Lower lobe of right lung (tissue), 2 donors: ENCODE measurements at regions not wholly inside any gene's neighbourhood (a gene's known extent, or its start where the extent isn't known, plus 50 kb on each side); places are given as distances from the start of the nearest gene placed in this dataset.
"Not testable (repeated sequence)": the region's sequence is repeated elsewhere in the genome, so short reads cannot be mapped to it uniquely, and the experiment has no call there.

Experiments used
- ATAC-seq, 2 donors: fragments of 200-7000 bp; cut with Tn5 transposase; one replicate each; pipeline ENCODE4 v1.9.1; 2020 to 2022; ENCODE audit warnings: mild to moderate bottlenecking in 2 of 2, moderate library complexity in 2 of 2
- DNase-seq: peaks from one replicate; pipeline ENCODE4 v3.0.0-alpha.2; 2020
- H3K27ac ChIP-seq: fragments of 200-600 bp; one replicate; pipeline ENCODE4 v1.8.0; 2022
- H3K27me3 ChIP-seq: fragments of 200-600 bp; one replicate; pipeline ENCODE4 v1.8.0; 2022; ENCODE audit warnings: low read depth
- H3K36me3 ChIP-seq: fragments of 200-600 bp; one replicate; pipeline ENCODE4 v1.8.0; 2022; ENCODE audit warnings: mild to moderate bottlenecking
- H3K4me1 ChIP-seq: fragments of 200-600 bp; one replicate; pipeline ENCODE4 v1.8.0; 2022
- H3K4me3 ChIP-seq: fragments of 200-600 bp; one replicate; pipeline ENCODE4 v1.8.0; 2022; ENCODE audit warnings: mild to moderate bottlenecking
- H3K9me3 ChIP-seq: fragments of 200-600 bp; one replicate; pipeline ENCODE4 v1.8.0; 2022
- intact Hi-C: fragments of 100-400 bp; cut with DNase I; formaldehyde crosslinking; loops from one replicate; pipeline ENCODE4 v1.11.0; 2022
- TF ChIP-seq, protein P1 (sequence below): fragments of 200-600 bp; IDR thresholded peaks from one replicate; pipeline ENCODE4 v1.8.0; 2022; ENCODE audit warnings: antibody characterized with exemption, mild to moderate bottlenecking
- donor health status: DM: no; HTN: yes; CAD: no; lungs with severe emphysema.

DNA sequence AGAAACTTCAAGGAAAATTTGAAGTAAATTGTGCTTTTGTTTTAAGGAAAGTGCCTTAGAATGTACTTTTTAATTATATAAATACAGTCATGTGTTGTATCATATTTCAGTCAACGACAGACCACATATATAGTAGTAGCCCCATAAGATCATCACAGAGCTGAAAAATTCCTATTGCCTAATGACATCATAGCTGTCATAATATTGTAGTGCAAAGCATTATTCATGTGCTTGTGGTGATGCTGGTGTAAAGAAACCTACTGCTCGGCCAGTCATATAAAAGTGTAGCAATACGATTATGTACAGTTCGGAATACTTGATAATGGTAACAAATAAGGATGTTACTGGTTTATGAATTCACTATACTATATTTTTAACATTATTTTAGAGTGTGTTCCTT lies 198.9 kb upstream of the SLC16A7 start:
- TF ChIP-seq, protein P1, sequence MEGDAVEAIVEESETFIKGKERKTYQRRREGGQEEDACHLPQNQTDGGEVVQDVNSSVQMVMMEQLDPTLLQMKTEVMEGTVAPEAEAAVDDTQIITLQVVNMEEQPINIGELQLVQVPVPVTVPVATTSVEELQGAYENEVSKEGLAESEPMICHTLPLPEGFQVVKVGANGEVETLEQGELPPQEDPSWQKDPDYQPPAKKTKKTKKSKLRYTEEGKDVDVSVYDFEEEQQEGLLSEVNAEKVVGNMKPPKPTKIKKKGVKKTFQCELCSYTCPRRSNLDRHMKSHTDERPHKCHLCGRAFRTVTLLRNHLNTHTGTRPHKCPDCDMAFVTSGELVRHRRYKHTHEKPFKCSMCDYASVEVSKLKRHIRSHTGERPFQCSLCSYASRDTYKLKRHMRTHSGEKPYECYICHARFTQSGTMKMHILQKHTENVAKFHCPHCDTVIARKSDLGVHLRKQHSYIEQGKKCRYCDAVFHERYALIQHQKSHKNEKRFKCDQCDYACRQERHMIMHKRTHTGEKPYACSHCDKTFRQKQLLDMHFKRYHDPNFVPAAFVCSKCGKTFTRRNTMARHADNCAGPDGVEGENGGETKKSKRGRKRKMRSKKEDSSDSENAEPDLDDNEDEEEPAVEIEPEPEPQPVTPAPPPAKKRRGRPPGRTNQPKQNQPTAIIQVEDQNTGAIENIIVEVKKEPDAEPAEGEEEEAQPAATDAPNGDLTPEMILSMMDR, result no peak
- no peaks in the 10 kb centered on the region for H3K36me3 ChIP-seq
- intact Hi-C loops, result no loop called here
- no peaks in the 10 kb centered on the region for H3K9me3 ChIP-seq
- ATAC-seq (no peak), DNase-seq (no peak)
- H3K4me1 ChIP-seq, result peaks cover 5% of the 10 kb centered on the region
- H3K27me3 ChIP-seq, result no peaks in the 10 kb centered on the region
- no peak overlapping the region for H3K4me3 ChIP-seq
- H3K27ac ChIP-seq, result no peak overlapping the region

DNA sequence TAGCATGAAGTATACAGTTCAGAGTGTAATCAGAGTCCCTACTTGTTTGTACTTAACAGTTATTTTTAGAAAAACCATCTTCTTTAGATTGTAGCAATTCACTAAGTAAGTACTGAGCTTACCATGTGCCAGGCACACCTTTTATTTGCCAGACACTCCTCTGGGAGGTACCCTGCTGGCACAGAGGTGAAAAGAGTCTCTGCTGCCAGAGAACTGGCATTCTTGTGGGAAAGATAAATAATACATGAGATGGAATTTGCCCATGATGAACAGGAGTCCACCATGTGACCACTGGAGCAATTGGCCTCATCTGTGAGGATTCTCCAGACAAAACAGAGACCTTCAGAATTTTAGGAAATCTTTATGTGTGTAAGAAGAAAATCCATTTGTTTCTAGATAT lies 199.3 kb upstream of the SLC16A7 start:
- Histone ChIP-seq H3K36me3 (no peaks in the 10 kb centered on the region), H3K27ac (no peak overlapping the region), H3K4me3 (no peak overlapping the region), H3K27me3 (no peaks in the 10 kb centered on the region), H3K9me3 (no peaks in the 10 kb centered on the region), H3K4me1 (peaks cover 5% of the 10 kb centered on the region)
- TF ChIP-seq, protein P1, result no peak
- ATAC-seq (no peak), DNase-seq (no peak)
- intact Hi-C loops, result no loop called here

DNA sequence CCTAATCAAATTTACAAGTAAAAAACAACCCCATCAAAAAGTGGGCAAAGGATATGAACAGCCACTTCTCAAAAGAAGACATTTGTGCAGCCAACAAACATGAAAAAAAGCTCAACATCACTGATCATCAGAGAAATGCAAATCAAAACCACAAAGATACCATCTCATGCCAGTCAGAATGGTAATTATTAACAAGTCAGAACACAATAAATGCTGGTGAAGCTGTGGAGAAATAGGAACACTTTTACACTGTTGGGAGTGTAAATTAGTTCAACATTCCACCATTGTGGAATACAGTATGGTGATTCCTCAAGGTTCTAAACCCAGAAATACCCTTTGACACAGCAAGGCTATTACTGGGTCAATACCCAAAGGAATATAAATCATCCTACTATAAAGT lies 200.5 kb upstream of the SLC16A7 start:
- DNase-seq, H3K27me3 ChIP-seq, H3K27ac ChIP-seq, H3K4me1 ChIP-seq, H3K4me3 ChIP-seq, H3K36me3 ChIP-seq, intact Hi-C loops, ATAC-seq, H3K9me3 ChIP-seq: not testable (repeated sequence)

DNA sequence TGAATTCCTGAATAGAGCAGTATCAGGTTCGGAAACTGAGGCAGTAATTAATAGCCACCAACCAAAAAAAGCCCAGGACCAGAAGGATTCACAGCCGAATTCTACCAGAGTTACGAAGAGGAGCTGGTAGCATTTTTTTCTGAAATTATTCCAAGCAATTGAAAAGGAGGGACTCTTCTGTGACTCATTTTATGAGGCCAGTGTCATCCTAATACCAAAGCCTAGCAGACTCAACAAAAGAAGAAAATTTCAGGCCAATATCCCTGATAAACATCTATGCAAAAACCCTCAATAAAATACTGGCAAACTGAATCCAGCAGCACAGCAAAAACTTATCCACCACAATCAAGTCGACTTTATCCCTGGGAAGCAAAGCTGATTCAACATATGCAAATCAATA lies 202.3 kb upstream of the SLC16A7 start:
- Histone ChIP-seq H3K4me1 (peaks cover 5% of the 10 kb centered on the region), H3K27me3 (no peaks in the 10 kb centered on the region), H3K36me3 (no peaks in the 10 kb centered on the region), H3K4me3 (no peak overlapping the region), H3K9me3 (no peaks in the 10 kb centered on the region), H3K27ac (no peak overlapping the region)
- TF ChIP-seq, protein P1, result no peak
- ATAC-seq (no peak), DNase-seq (no peak)
- intact Hi-C loops, result no loop called here

DNA sequence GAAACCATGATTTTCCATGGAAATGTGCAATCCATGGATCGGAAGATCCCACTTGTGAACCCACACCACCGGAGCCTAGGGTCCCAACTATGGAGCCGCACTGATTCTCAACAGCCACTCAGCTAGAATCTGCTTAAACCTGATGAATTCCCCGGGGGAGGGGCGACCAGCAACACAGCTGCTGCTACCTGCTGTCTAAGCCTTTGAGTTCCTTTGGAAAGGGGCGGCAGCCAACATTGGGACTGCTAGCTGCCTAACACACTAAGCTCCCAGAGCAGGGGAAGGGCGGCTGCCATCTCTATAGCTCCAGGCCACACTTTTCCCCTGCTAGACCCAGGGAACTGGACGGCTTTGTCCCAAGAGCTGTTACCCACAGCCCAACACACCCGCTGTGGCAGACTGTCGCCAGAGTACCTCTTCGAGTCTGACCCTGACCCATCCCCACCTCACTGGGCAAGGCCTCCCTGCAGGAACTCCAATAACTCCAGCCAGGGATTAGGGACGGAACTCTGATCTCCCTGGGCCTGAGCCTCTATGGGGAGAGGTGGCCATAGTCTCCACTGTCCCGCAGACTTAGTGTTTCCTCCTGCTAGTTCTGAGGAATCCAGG lies 205.8 kb upstream of the SLC16A7 start:
- Histone ChIP-seq H3K36me3 (no peaks in the 10 kb centered on the region), H3K4me3 (no peak overlapping the region), H3K27me3 (no peaks in the 10 kb centered on the region), H3K27ac (no peak overlapping the region), H3K9me3 (no peaks in the 10 kb centered on the region), H3K4me1 (no peaks in the 10 kb centered on the region)
- no peak for DNase-seq
- intact Hi-C loops, result no loop called here
- ATAC-seq, result no peak
- TF ChIP-seq, protein P1, result no peak

DNA sequence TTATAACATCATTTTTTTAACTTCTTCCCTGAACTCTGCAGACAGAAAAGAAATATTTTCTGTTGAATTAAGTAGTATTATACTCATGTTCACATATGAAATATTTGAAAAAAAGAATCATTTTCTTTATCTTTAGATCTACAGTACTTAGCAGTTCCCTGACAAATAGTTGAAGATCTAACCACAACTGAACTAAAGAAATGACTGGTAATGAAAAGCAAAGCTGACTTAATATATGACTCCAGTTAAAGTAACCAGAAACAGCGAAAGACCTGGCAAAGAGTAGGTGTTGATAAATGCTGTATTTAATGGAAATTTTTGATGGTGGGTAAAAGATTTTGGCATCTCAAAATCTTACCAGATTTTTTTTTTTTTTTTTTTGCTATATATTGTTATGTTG lies 207.1 kb upstream of the SLC16A7 start:
- ATAC-seq (no peak), DNase-seq (no peak)
- intact Hi-C loops, result no loop called here
- Histone ChIP-seq H3K27ac (no peak overlapping the region), H3K27me3 (no peaks in the 10 kb centered on the region), H3K9me3 (no peaks in the 10 kb centered on the region), H3K4me1 (no peaks in the 10 kb centered on the region), H3K4me3 (no peak overlapping the region), H3K36me3 (no peaks in the 10 kb centered on the region)
- TF ChIP-seq, protein P1, result no peak
